ENCODE measurements at regions not wholly inside any gene's neighbourhood (a gene's known extent, or its start where the extent isn't known, plus 50 kb on each side); places are given as distances from the start of the nearest gene placed in this dataset.

DNA sequence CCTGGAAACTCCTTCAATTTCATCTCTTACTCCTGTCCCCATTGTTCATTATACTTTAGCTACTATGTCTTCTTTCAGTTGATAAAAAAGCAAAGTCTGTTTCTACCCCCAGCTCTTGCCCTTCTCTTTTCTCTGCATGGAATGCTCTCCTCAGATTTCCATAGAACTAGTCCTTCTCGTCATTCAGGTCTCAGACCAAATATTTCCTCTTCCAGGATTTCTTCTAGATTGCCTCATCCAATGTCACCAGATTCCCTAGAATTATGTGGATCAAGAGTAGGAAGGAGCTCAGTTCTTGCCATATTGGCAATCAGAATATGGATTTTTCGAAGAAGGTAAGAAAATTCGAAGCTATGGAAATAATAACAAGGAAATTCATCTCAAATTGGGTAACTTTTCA lies 176.1 kb downstream of the GABRG2 start:
- TF ChIP-seq, protein P1, sequence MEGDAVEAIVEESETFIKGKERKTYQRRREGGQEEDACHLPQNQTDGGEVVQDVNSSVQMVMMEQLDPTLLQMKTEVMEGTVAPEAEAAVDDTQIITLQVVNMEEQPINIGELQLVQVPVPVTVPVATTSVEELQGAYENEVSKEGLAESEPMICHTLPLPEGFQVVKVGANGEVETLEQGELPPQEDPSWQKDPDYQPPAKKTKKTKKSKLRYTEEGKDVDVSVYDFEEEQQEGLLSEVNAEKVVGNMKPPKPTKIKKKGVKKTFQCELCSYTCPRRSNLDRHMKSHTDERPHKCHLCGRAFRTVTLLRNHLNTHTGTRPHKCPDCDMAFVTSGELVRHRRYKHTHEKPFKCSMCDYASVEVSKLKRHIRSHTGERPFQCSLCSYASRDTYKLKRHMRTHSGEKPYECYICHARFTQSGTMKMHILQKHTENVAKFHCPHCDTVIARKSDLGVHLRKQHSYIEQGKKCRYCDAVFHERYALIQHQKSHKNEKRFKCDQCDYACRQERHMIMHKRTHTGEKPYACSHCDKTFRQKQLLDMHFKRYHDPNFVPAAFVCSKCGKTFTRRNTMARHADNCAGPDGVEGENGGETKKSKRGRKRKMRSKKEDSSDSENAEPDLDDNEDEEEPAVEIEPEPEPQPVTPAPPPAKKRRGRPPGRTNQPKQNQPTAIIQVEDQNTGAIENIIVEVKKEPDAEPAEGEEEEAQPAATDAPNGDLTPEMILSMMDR (conservative IDR thresholded peaks at IDR 0.05): no peak
- no peak for TF ChIP-seq ZFX (IDR thresholded peaks at IDR 0.05)

Data from C4-2B (cell line).